ENCODE measurements at regions not wholly inside any gene's neighbourhood (a gene's known extent, or its start where the extent isn't known, plus 50 kb on each side); places are given as distances from the start of the nearest gene placed in this dataset.

DNA sequence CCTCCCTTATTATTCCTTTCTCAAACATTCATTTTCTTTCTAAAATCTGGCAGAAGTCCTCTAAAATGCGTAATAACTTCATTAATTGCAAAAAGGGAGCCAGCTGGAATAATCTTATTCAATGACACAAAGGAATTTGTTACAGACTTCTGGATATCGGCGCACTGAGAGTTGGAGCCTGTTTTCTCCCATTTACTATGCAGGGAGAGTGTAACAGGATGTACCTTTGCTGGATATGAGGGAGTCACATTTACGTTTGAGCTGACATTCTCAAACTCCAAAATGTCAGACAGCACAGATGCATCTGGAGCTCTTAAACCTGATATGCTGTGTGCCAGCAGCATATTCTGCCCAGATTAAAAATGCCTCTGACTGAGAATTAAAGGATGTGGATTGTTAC lies 275.3 kb downstream of the TMX3 start:
- TF ChIP-seq POLR2A (IDR thresholded peaks at IDR 0.05; ENCODE audit: extremely low read depth, insufficient read length): no peak
- TF ChIP-seq, protein P1, sequence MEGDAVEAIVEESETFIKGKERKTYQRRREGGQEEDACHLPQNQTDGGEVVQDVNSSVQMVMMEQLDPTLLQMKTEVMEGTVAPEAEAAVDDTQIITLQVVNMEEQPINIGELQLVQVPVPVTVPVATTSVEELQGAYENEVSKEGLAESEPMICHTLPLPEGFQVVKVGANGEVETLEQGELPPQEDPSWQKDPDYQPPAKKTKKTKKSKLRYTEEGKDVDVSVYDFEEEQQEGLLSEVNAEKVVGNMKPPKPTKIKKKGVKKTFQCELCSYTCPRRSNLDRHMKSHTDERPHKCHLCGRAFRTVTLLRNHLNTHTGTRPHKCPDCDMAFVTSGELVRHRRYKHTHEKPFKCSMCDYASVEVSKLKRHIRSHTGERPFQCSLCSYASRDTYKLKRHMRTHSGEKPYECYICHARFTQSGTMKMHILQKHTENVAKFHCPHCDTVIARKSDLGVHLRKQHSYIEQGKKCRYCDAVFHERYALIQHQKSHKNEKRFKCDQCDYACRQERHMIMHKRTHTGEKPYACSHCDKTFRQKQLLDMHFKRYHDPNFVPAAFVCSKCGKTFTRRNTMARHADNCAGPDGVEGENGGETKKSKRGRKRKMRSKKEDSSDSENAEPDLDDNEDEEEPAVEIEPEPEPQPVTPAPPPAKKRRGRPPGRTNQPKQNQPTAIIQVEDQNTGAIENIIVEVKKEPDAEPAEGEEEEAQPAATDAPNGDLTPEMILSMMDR (IDR thresholded peaks at IDR 0.05; ENCODE audit: low read depth, low read length): no peak
